ENCODE measurements at regions not wholly inside any gene's neighbourhood (a gene's known extent, or its start where the extent isn't known, plus 50 kb on each side); places are given as distances from the start of the nearest gene placed in this dataset.

- no peaks in the 10 kb centered on the region; the same call in 1 of the 2 replicates for H3K9me2 ChIP-seq (replicated peaks; ENCODE audit: insufficient read depth, low read length)
- no peak overlapping the region for H3K27ac ChIP-seq (ENCODE audit: low read depth, low read length)
- no peak overlapping the region for H3K4me3 ChIP-seq (ENCODE audit: insufficient read depth, low read length, poor library complexity, severe bottlenecking)
- H4K20me1 ChIP-seq (ENCODE audit: low read depth, low read length), result no peaks in the 10 kb centered on the region
- H3K4me2 ChIP-seq (ENCODE audit: low read depth, low read length, poor library complexity, severe bottlenecking), result no peak overlapping the region
- no peaks in the 10 kb centered on the region for H3F3A ChIP-seq (ENCODE audit: insufficient read depth)
- no peaks in the 10 kb centered on the region for H3K9me3 ChIP-seq (ENCODE audit: insufficient read depth, low read length)
- no peaks in the 10 kb centered on the region for H3K27me3 ChIP-seq (ENCODE audit: low read length)
- no peak overlapping the region for H3K9ac ChIP-seq (ENCODE audit: low read length)
- H3K36me3 ChIP-seq (ENCODE audit: low read length), result no peaks in the 10 kb centered on the region
- H2AFZ ChIP-seq (ENCODE audit: low read depth, low read length, severe bottlenecking), result no peak overlapping the region
- TF ChIP-seq CTCF (IDR thresholded peaks at IDR 0.05; ENCODE audit: insufficient read depth, low read length, poor library complexity, severe bottlenecking), result no peak
- no peak for TF ChIP-seq EZH2phosphoT487 (conservative IDR thresholded peaks at IDR 0.05; ENCODE audit: low read length)
- no peaks in the 10 kb centered on the region for H3K79me2 ChIP-seq (ENCODE audit: insufficient read depth, low read length)
These were observed 332.7 kb upstream of the KLF12 start for GRCh38 chr13:74466864-74467263.

- Histone ChIP-seq H3K4me3 (ENCODE audit: insufficient read depth, low read length, poor library complexity, severe bottlenecking) (no peak overlapping the region), H3K9me3 (ENCODE audit: insufficient read depth, low read length) (no peaks in the 10 kb centered on the region), H3K27ac (ENCODE audit: low read depth, low read length) (no peak overlapping the region), H3F3A (ENCODE audit: insufficient read depth) (no peaks in the 10 kb centered on the region), H4K20me1 (ENCODE audit: low read depth, low read length) (no peaks in the 10 kb centered on the region), H2AFZ (ENCODE audit: low read depth, low read length, severe bottlenecking) (no peak overlapping the region), H3K79me2 (ENCODE audit: insufficient read depth, low read length) (no peaks in the 10 kb centered on the region), H3K9ac (ENCODE audit: low read length) (no peak overlapping the region), H3K27me3 (ENCODE audit: low read length) (no peaks in the 10 kb centered on the region), H3K36me3 (ENCODE audit: low read length) (no peaks in the 10 kb centered on the region), H3K9me2 (replicated peaks; ENCODE audit: insufficient read depth, low read length) (no peaks in the 10 kb centered on the region; the same call in 1 of the 2 replicates), H3K4me2 (ENCODE audit: low read depth, low read length, poor library complexity, severe bottlenecking) (no peak overlapping the region)
- no peak for TF ChIP-seq EZH2phosphoT487 (conservative IDR thresholded peaks at IDR 0.05; ENCODE audit: low read length)
These were observed 331.8 kb upstream of the KLF12 start for GRCh38 chr13:74466020-74466419.

GRCh38 chr13:74465271-74465670 lies 331.1 kb upstream of the KLF12 start:
- Histone ChIP-seq H3K27ac (ENCODE audit: low read depth, low read length) (no peak overlapping the region), H3F3A (ENCODE audit: insufficient read depth) (no peaks in the 10 kb centered on the region), H4K20me1 (ENCODE audit: low read depth, low read length) (no peaks in the 10 kb centered on the region), H3K9me2 (replicated peaks; ENCODE audit: insufficient read depth, low read length) (no peaks in the 10 kb centered on the region; the same call in 1 of the 2 replicates), H3K4me3 (ENCODE audit: insufficient read depth, low read length, poor library complexity, severe bottlenecking) (no peak overlapping the region), H3K27me3 (ENCODE audit: low read length) (no peaks in the 10 kb centered on the region), H3K4me2 (ENCODE audit: low read depth, low read length, poor library complexity, severe bottlenecking) (no peak overlapping the region), H3K79me2 (ENCODE audit: insufficient read depth, low read length) (no peaks in the 10 kb centered on the region), H3K9ac (ENCODE audit: low read length) (no peak overlapping the region), H3K9me3 (ENCODE audit: insufficient read depth, low read length) (no peaks in the 10 kb centered on the region), H3K36me3 (ENCODE audit: low read length) (no peaks in the 10 kb centered on the region), H2AFZ (ENCODE audit: low read depth, low read length, severe bottlenecking) (no peak overlapping the region)
- TF ChIP-seq CTCF (IDR thresholded peaks at IDR 0.05; ENCODE audit: insufficient read depth, low read length, poor library complexity, severe bottlenecking) (no peak), EZH2phosphoT487 (conservative IDR thresholded peaks at IDR 0.05; ENCODE audit: low read length) (no peak)

- TF ChIP-seq CTCF (IDR thresholded peaks at IDR 0.05; ENCODE audit: insufficient read depth, low read length, poor library complexity, severe bottlenecking), result no peak
- TF ChIP-seq EZH2phosphoT487 (conservative IDR thresholded peaks at IDR 0.05; ENCODE audit: low read length), result no peak
- Histone ChIP-seq H3K27ac (ENCODE audit: low read depth, low read length) (no peak overlapping the region), H4K20me1 (ENCODE audit: low read depth, low read length) (no peaks in the 10 kb centered on the region), H3K36me3 (ENCODE audit: low read length) (no peaks in the 10 kb centered on the region), H2AFZ (ENCODE audit: low read depth, low read length, severe bottlenecking) (no peak overlapping the region), H3F3A (ENCODE audit: insufficient read depth) (no peaks in the 10 kb centered on the region), H3K9me3 (ENCODE audit: insufficient read depth, low read length) (no peaks in the 10 kb centered on the region), H3K79me2 (ENCODE audit: insufficient read depth, low read length) (no peaks in the 10 kb centered on the region), H3K9me2 (replicated peaks; ENCODE audit: insufficient read depth, low read length) (no peaks in the 10 kb centered on the region; the same call in 1 of the 2 replicates), H3K9ac (ENCODE audit: low read length) (no peak overlapping the region), H3K4me3 (ENCODE audit: insufficient read depth, low read length, poor library complexity, severe bottlenecking) (no peak overlapping the region), H3K4me2 (ENCODE audit: low read depth, low read length, poor library complexity, severe bottlenecking) (no peak overlapping the region), H3K27me3 (ENCODE audit: low read length) (no peaks in the 10 kb centered on the region)
These were observed 330.5 kb upstream of the KLF12 start for GRCh38 chr13:74464670-74465069.

Measured in SU-DHL-6 (cell line).